ENCODE measurements at regions not wholly inside any gene's neighbourhood (a gene's known extent, or its start where the extent isn't known, plus 50 kb on each side); places are given as distances from the start of the nearest gene placed in this dataset.

GRCh38 chr4:34365946-34366345 is 1878.4 kb downstream of the ARAP2 start (continued):
- TF ChIP-seq MAX (IDR thresholded peaks at IDR 0.05) (no peak), CBX5 (IDR thresholded peaks at IDR 0.05; ENCODE audit: low read depth, low read length) (no peak), SP2 (IDR thresholded peaks at IDR 0.05; ENCODE audit: low read length) (no peak), CBX8 (IDR thresholded peaks at IDR 0.05; ENCODE audit: borderline replicate concordance, low read depth, low read length) (no peak)
